ENCODE measurements at regions not wholly inside any gene's neighbourhood (a gene's known extent, or its start where the extent isn't known, plus 50 kb on each side); places are given as distances from the start of the nearest gene placed in this dataset.
A peak's percentile ranks its signal among the peaks of the same experiment; 100 is the strongest.

DNA sequence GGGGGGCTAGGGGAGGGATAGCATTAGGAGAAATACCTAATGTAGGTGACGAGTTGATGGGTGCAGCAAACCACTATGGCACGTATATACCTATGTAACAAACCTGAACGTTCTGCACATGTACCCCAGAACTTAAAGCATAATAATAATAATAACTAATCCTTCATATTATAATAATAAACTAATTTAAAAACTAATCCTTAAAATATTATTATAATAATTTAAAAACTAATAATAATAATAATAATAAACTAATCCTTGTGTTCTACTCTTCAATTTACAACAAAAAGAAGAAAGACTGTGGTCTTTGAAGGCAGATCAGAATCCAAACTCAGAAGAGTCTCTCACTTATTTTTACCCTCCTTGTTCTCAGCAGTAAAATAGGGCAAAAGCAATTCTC lies 774.9 kb downstream of the CDH8 start (continued):
- TF ChIP-seq ZSCAN9 (CRISPR knock-in tag; IDR thresholded peaks at IDR 0.05; ENCODE audit: borderline replicate concordance) (no peak), WIZ (CRISPR knock-in tag; IDR thresholded peaks at IDR 0.05) (no peak), ZNF121 (CRISPR knock-in tag; IDR thresholded peaks at IDR 0.05) (no peak), MED8 (CRISPR knock-in tag; IDR thresholded peaks at IDR 0.05; ENCODE audit: insufficient replicate concordance) (no peak)
- TF ChIP-seq, protein P1, sequence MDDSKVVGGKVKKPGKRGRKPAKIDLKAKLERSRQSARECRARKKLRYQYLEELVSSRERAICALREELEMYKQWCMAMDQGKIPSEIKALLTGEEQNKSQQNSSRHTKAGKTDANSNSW (CRISPR knock-in tag; IDR thresholded peaks at IDR 0.05; ENCODE audit: borderline replicate concordance) = no peak
- TF ChIP-seq, protein P2, sequence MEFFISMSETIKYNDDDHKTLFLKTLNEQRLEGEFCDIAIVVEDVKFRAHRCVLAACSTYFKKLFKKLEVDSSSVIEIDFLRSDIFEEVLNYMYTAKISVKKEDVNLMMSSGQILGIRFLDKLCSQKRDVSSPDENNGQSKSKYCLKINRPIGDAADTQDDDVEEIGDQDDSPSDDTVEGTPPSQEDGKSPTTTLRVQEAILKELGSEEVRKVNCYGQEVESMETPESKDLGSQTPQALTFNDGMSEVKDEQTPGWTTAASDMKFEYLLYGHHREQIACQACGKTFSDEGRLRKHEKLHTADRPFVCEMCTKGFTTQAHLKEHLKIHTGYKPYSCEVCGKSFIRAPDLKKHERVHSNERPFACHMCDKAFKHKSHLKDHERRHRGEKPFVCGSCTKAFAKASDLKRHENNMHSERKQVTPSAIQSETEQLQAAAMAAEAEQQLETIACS (CRISPR knock-in tag; IDR thresholded peaks at IDR 0.05) = no peak

DNA sequence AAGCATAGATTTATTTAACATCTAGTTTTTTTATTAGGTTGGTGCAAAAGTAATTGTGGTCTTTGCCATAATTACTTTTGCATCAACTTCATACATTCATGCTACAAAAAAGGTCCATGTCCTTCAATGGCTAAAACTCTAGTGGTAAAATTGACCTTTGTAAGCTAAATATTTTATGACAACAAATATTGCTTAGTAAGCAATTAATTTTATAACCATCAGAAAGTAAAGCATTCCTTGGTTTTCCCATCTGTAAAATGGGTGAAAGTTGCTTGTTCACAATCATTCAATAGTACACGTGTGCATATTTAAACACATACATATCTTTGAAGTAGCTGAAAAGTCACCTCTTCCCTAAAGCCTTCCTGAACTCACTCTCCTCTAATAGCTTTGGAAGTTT lies 789.6 kb downstream of the CDH8 start:
- no peak for DNase-seq (ENCODE audit: low spot score)
- 83% methylated on average over 1 of the region's 1 CpG for WGBS (ENCODE audit: low lambda C conversion rate)
- no TSS peak for BruUV-seq (replicated peaks)

More for the DNA sequence above, 789.6 kb downstream of the CDH8 start:
- FAIRE-seq = no peak
- no peak for TF ChIP-seq HOXA7 (CRISPR knock-in tag; IDR thresholded peaks at IDR 0.05)
- TF ChIP-seq ZNF839 (CRISPR knock-in tag; IDR thresholded peaks at IDR 0.05; ENCODE audit: borderline replicate concordance) = no peak
- no peak for TF ChIP-seq GATAD1 (CRISPR knock-in tag; IDR thresholded peaks at IDR 0.05)
- TF ChIP-seq MAFK (conservative IDR thresholded peaks at IDR 0.05 in 1 of 2, IDR thresholded peaks at IDR 0.05 in 1 of 2; ENCODE audit: low read length in 2 of 2) = peak; percentile 96 to 99
- TF ChIP-seq MAFF (IDR thresholded peaks at IDR 0.05; ENCODE audit: low read depth, low read length) = peak; percentile 99
- no peak for TF ChIP-seq SMYD3 (CRISPR knock-in tag; IDR thresholded peaks at IDR 0.05)
- TF ChIP-seq RNF2 (conservative IDR thresholded peaks at IDR 0.05; ENCODE audit: low read depth) = no peak
- TF ChIP-seq, protein P3, sequence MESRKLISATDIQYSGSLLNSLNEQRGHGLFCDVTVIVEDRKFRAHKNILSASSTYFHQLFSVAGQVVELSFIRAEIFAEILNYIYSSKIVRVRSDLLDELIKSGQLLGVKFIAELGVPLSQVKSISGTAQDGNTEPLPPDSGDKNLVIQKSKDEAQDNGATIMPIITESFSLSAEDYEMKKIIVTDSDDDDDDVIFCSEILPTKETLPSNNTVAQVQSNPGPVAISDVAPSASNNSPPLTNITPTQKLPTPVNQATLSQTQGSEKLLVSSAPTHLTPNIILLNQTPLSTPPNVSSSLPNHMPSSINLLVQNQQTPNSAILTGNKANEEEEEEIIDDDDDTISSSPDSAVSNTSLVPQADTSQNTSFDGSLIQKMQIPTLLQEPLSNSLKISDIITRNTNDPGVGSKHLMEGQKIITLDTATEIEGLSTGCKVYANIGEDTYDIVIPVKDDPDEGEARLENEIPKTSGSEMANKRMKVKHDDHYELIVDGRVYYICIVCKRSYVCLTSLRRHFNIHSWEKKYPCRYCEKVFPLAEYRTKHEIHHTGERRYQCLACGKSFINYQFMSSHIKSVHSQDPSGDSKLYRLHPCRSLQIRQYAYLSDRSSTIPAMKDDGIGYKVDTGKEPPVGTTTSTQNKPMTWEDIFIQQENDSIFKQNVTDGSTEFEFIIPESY (CRISPR knock-in tag; IDR thresholded peaks at IDR 0.05) = no peak
- no peak overlapping the region for H2AFZ ChIP-seq (ENCODE audit: low read length)
- POLR2A ChIA-PET = no interaction called here
- H3K4me2 ChIP-seq (ENCODE audit: low read depth, low read length) = no peak overlapping the region
- ATAC-seq = no peak
- no peaks in the 10 kb centered on the region for H4K20me1 ChIP-seq (ENCODE audit: insufficient read depth, low read length)
- CTCF ChIA-PET (ENCODE audit: low intra/inter-chr PET ratio, low total read pairs) = no interaction called here
- H3K27me3 ChIP-seq (ENCODE audit: control insufficient read depth in 1 of 2, insufficient read depth in 2 of 2, low read length in 2 of 2) = no peaks in the 10 kb centered on the region
- no peak overlapping the region for H3K9ac ChIP-seq (ENCODE audit: insufficient read depth, low read depth, low read length)
- no peak overlapping the region for H3K27ac ChIP-seq (ENCODE audit: extremely low read length, insufficient read depth, low read length)
- H3K36me3 ChIP-seq (replicated peaks in 1 of 2; ENCODE audit: control insufficient read depth in 1 of 2, insufficient read depth in 2 of 2, low read length in 2 of 2) = no peaks in the 10 kb centered on the region
- no peak overlapping the region for H3K4me3 ChIP-seq (replicated peaks in 1 of 3; ENCODE audit: insufficient read depth in 1 of 3, low read depth in 2 of 3, low read length in 3 of 3)
- no peaks in the 10 kb centered on the region for H3K4me1 ChIP-seq (ENCODE audit: insufficient read depth, low read length)
- H3K9me3 ChIP-seq (ENCODE audit: low read length) = peaks cover 31% of the 10 kb centered on the region
- intact Hi-C loops (cut with micrococcal nuclease; ENCODE audit: unreplicated experiment) (no loop called here), in situ Hi-C loops (cut with HindIII; ENCODE audit: extremely low pct_ligation_motif_present, low pct_unique_long_range_greater_than_20kb) (no loop called here)
- no peaks in the 10 kb centered on the region for H3K79me2 ChIP-seq (ENCODE audit: insufficient read depth, low read length)

Data from HepG2 (cell line).